ENCODE measurements at regions not wholly inside any gene's neighbourhood (a gene's known extent, or its start where the extent isn't known, plus 50 kb on each side); places are given as distances from the start of the nearest gene placed in this dataset.
"Not testable (repeated sequence)": the region's sequence is repeated elsewhere in the genome, so short reads cannot be mapped to it uniquely, and the experiment has no call there.

- not testable (repeated sequence) for H3K4me1 ChIP-seq (ENCODE audit: control insufficient read depth in 1 of 2, insufficient read depth in 1 of 2, low read depth in 1 of 2, low read length in 1 of 2); H3K9me3 ChIP-seq; H3K4me3 ChIP-seq (ENCODE audit: low read depth in 1 of 2, low read length in 1 of 2); H3K36me3 ChIP-seq; H3K27ac ChIP-seq; H3K27me3 ChIP-seq
Observed at GRCh38 chr9:62655705-62656104, 1465.9 kb downstream of the SPATA31A7 start.

GRCh38 chr9:62662733-62663507 is 1473.1 kb downstream of the SPATA31A7 start:
- H3K9me3 ChIP-seq; H3K36me3 ChIP-seq; H3K4me1 ChIP-seq (ENCODE audit: control insufficient read depth in 1 of 2, insufficient read depth in 1 of 2, low read depth in 1 of 2, low read length in 1 of 2); H3K27ac ChIP-seq; H3K4me3 ChIP-seq (ENCODE audit: low read depth in 1 of 2, low read length in 1 of 2); H3K27me3 ChIP-seq: not testable (repeated sequence)

- H3K27me3 ChIP-seq; H3K27ac ChIP-seq; H3K4me3 ChIP-seq (ENCODE audit: low read depth in 1 of 2, low read length in 1 of 2); H3K4me1 ChIP-seq (ENCODE audit: control insufficient read depth in 1 of 2, insufficient read depth in 1 of 2, low read depth in 1 of 2, low read length in 1 of 2); H3K36me3 ChIP-seq; H3K9me3 ChIP-seq: not testable (repeated sequence)
Observed at GRCh38 chr9:62663512-62663911, 1473.7 kb downstream of the SPATA31A7 start.

- H3K36me3 ChIP-seq; H3K4me1 ChIP-seq (ENCODE audit: control insufficient read depth in 1 of 2, insufficient read depth in 1 of 2, low read depth in 1 of 2, low read length in 1 of 2); H3K27me3 ChIP-seq; H3K4me3 ChIP-seq (ENCODE audit: low read depth in 1 of 2, low read length in 1 of 2); H3K9me3 ChIP-seq; H3K27ac ChIP-seq: not testable (repeated sequence)
Observed at GRCh38 chr9:62667137-62667824, 1477.4 kb downstream of the SPATA31A7 start.

GRCh38 chr9:62677016-62677415 is 1487.2 kb downstream of the SPATA31A7 start:
- H3K27me3 ChIP-seq; H3K4me1 ChIP-seq (ENCODE audit: control insufficient read depth in 1 of 2, insufficient read depth in 1 of 2, low read depth in 1 of 2, low read length in 1 of 2); H3K27ac ChIP-seq; H3K36me3 ChIP-seq; H3K9me3 ChIP-seq; H3K4me3 ChIP-seq (ENCODE audit: low read depth in 1 of 2, low read length in 1 of 2): not testable (repeated sequence)

GRCh38 chr9:62678336-62678735 is 1488.5 kb downstream of the SPATA31A7 start:
- not testable (repeated sequence) for H3K27ac ChIP-seq; H3K27me3 ChIP-seq; H3K4me1 ChIP-seq (ENCODE audit: control insufficient read depth in 1 of 2, insufficient read depth in 1 of 2, low read depth in 1 of 2, low read length in 1 of 2); H3K4me3 ChIP-seq (ENCODE audit: low read depth in 1 of 2, low read length in 1 of 2); H3K36me3 ChIP-seq; H3K9me3 ChIP-seq

- not testable (repeated sequence) for H3K36me3 ChIP-seq; H3K4me3 ChIP-seq (ENCODE audit: low read depth in 1 of 2, low read length in 1 of 2); H3K27me3 ChIP-seq; H3K4me1 ChIP-seq (ENCODE audit: control insufficient read depth in 1 of 2, insufficient read depth in 1 of 2, low read depth in 1 of 2, low read length in 1 of 2); H3K27ac ChIP-seq; H3K9me3 ChIP-seq
Observed at GRCh38 chr9:62679020-62679419, 1489.2 kb downstream of the SPATA31A7 start.

- not testable (repeated sequence) for H3K4me3 ChIP-seq (ENCODE audit: low read depth in 1 of 2, low read length in 1 of 2); H3K27me3 ChIP-seq; H3K36me3 ChIP-seq; H3K27ac ChIP-seq; H3K9me3 ChIP-seq; H3K4me1 ChIP-seq (ENCODE audit: control insufficient read depth in 1 of 2, insufficient read depth in 1 of 2, low read depth in 1 of 2, low read length in 1 of 2)
Observed at GRCh38 chr9:62684833-62685647, 1495.2 kb downstream of the SPATA31A7 start.

GRCh38 chr9:62686313-62686712 is 1496.5 kb downstream of the SPATA31A7 start:
- not testable (repeated sequence) for H3K27ac ChIP-seq; H3K27me3 ChIP-seq; H3K4me3 ChIP-seq (ENCODE audit: low read depth in 1 of 2, low read length in 1 of 2); H3K36me3 ChIP-seq; H3K9me3 ChIP-seq; H3K4me1 ChIP-seq (ENCODE audit: control insufficient read depth in 1 of 2, insufficient read depth in 1 of 2, low read depth in 1 of 2, low read length in 1 of 2)

GRCh38 chr9:62693019-62693418 is 1503.2 kb downstream of the SPATA31A7 start:
- H3K4me3 ChIP-seq (ENCODE audit: low read depth in 1 of 2, low read length in 1 of 2); H3K27ac ChIP-seq; H3K9me3 ChIP-seq; H3K4me1 ChIP-seq (ENCODE audit: control insufficient read depth in 1 of 2, insufficient read depth in 1 of 2, low read depth in 1 of 2, low read length in 1 of 2); H3K27me3 ChIP-seq; H3K36me3 ChIP-seq: not testable (repeated sequence)

- H3K9me3 ChIP-seq; H3K4me1 ChIP-seq (ENCODE audit: control insufficient read depth in 1 of 2, insufficient read depth in 1 of 2, low read depth in 1 of 2, low read length in 1 of 2); H3K27ac ChIP-seq; H3K27me3 ChIP-seq; H3K36me3 ChIP-seq; H3K4me3 ChIP-seq (ENCODE audit: low read depth in 1 of 2, low read length in 1 of 2): not testable (repeated sequence)
Observed at GRCh38 chr9:62711317-62711716, 1521.5 kb downstream of the SPATA31A7 start.

- not testable (repeated sequence) for H3K4me1 ChIP-seq (ENCODE audit: control insufficient read depth in 1 of 2, insufficient read depth in 1 of 2, low read depth in 1 of 2, low read length in 1 of 2); H3K9me3 ChIP-seq; H3K36me3 ChIP-seq; H3K27me3 ChIP-seq; H3K27ac ChIP-seq; H3K4me3 ChIP-seq (ENCODE audit: low read depth in 1 of 2, low read length in 1 of 2)
Observed at GRCh38 chr9:62725580-62725979, 1535.7 kb downstream of the SPATA31A7 start.

- not testable (repeated sequence) for H3K36me3 ChIP-seq; H3K27ac ChIP-seq; H3K9me3 ChIP-seq; H3K4me1 ChIP-seq (ENCODE audit: control insufficient read depth in 1 of 2, insufficient read depth in 1 of 2, low read depth in 1 of 2, low read length in 1 of 2); H3K27me3 ChIP-seq; H3K4me3 ChIP-seq (ENCODE audit: low read depth in 1 of 2, low read length in 1 of 2)
Observed at GRCh38 chr9:62730229-62731000, 1540.6 kb downstream of the SPATA31A7 start.
